ENCODE measurements at regions not wholly inside any gene's neighbourhood (a gene's known extent, or its start where the extent isn't known, plus 50 kb on each side); places are given as distances from the start of the nearest gene placed in this dataset.

DNA sequence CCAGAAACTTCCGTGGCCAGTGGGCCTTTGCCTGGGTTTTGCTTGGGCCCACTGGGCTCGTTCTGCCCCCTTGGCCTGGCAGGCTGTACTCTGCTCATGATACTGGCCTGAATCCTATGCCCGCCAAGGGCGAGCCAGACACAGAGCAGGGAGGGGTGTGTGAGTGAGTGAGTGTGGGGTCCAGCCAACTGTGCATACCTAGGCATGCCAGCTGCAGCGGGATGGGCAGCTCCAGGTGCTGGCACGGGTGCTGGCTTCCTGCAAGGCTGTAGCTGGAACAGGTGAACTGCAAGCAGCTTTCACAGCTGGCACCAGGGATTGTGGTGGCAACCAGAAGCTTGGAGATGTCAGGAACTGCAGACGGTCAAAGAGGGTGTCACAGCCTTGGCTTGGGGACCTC is 1276.4 kb downstream of the SLC16A7 start:
- no peak for DNase-seq (ENCODE audit: low read depth)

- DNase-seq (ENCODE audit: low read depth), result no peak
Measured at GRCh38 chr12:60872850-60873713, 1277.3 kb downstream of the SLC16A7 start.

GRCh38 chr12:60874091-60874490 is 1278.3 kb downstream of the SLC16A7 start:
- no peak for DNase-seq (ENCODE audit: low read depth)

GRCh38 chr12:60920841-60921495 is 1325.1 kb downstream of the SLC16A7 start:
- no peak for DNase-seq (ENCODE audit: low read depth)

- DNase-seq (ENCODE audit: low read depth), result no peak
Measured at GRCh38 chr12:60921541-60921940, 1325.7 kb downstream of the SLC16A7 start.

GRCh38 chr12:60926256-60926655 is 1330.4 kb downstream of the SLC16A7 start:
- no peak for DNase-seq (ENCODE audit: low read depth)

DNA sequence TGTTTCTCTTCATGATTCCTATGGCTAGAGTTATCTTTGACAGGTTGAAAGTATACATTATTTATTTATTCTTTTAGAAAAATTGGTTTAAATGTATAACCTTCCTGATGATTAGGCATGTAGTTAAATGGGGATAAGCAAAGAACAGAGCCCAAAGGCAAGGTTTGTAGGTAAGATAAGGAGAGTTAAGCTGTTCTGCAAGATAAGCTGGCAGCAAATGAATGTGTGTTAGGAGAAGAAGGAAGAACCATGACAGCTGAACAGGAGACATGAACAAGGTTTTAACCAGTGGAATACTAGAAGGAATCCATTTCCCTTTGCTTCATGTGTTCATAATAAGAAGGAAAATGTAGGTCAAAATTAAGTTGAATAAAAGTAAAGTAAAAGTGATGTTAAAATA is 1330.1 kb upstream of the USP15 start:
- DNase-seq (ENCODE audit: low read depth), result no peak

DNA sequence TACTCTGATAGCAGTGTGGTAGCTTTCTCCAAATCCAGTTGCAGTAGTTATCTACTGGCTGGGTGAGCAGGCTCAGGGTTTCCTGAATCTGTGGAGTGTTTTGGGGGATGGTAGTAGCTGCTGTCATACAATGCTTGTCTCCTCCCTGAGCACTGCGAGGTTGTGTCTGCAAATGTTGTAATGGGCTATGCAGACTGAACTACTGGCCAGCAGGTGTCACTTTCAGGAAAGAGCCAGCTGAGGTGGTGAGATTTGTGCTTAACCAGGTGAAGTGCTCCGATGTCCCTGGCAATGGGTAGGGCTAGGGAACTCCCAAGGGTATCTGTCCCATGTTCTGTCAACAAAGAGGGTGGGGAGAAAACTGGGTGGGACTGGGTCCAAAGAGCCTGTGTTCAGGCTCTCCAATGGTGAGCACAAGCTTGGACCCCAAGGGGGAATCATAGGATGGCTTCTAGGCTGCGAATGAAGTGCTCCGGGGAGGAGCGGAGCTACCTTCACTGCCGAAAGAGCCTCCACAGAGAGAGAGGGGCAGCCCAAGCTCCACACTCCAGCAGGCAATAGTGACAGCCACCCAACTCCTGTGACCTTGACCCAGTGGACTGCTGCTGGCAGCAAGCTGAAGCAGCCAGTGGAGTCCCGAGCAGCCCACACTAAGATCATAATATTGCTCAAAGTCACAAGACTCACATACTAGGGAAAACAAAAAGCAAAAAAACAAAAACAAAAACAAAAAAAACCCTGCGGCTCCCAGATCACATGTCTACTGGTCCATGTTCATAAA is 1324.0 kb upstream of the USP15 start:
- DNase-seq (ENCODE audit: low read depth), result no peak

- DNase-seq (ENCODE audit: low read depth), result no peak
Measured at GRCh38 chr12:60947533-60947932, 1312.7 kb upstream of the USP15 start.

DNA sequence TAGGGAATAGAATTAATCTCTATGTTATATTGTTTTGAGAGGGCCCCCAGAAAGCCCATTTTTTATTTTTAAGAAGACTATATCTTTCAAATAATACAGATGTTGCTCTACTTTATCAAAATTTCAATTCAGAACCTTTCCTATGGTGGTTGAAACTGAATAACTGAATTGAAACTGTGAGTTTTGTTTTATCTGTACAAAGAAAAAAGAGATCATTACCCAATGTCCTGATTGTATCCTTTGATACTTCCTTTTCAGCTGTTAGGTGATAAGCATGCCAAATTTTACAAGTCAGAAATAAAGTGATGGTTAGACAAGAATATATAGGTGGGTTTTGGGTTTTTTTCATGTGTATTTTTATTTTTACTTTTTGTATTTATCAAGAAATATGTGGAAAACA is 1293.1 kb upstream of the USP15 start:
- DNase-seq (ENCODE audit: low read depth), result no peak

GRCh38 chr12:60977966-60978365 is 1282.2 kb upstream of the USP15 start:
- DNase-seq (ENCODE audit: low read depth), result no peak

DNA sequence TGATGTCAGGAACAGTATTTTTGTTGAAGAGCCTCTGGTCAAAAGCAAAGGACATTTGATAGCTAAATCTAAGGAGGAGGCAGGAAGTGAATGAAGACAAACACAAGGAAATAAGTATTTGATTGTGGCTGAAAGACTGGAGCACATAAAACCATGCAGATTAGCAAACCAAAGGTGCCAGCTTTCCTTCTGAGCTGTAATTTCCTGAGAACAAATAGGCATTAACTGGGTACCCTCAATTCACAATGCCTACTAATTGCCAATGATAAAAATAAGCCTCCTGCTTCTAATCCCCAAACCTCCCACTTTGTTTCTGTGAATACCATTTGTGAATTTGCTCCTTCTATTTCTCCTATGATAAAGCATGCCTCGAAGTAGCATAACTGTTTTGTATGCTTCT is 1279.6 kb upstream of the USP15 start:
- no peak for DNase-seq (ENCODE audit: low read depth)

GRCh38 chr12:60981473-60981872 is 1278.7 kb upstream of the USP15 start:
- DNase-seq (ENCODE audit: low read depth), result no peak

DNA sequence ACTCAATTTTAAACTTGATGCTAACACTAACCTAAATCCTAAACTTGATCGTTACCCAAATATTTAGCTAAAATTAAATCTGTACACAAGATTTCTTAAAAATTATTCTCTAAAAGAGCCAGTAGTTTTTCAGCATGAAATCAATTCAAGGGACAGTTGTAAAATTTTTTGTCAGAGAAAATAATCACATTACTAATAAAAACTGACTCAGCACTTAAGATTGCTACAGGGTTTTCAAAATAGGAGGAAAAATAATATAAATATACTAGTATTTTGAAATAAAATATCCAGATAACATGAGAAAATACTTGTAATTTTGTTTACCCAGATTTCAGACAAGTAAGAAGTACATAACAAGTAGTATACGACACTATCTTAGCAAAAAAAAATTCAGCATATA is 1268.1 kb upstream of the USP15 start:
- no peak for DNase-seq (ENCODE audit: low read depth)

- no peak for DNase-seq (ENCODE audit: low read depth)
Measured at GRCh38 chr12:60995256-60995825, 1264.9 kb upstream of the USP15 start.

GRCh38 chr12:60997869-60998378 is 1262.3 kb upstream of the USP15 start:
- no peak for DNase-seq (ENCODE audit: low read depth)

DNA sequence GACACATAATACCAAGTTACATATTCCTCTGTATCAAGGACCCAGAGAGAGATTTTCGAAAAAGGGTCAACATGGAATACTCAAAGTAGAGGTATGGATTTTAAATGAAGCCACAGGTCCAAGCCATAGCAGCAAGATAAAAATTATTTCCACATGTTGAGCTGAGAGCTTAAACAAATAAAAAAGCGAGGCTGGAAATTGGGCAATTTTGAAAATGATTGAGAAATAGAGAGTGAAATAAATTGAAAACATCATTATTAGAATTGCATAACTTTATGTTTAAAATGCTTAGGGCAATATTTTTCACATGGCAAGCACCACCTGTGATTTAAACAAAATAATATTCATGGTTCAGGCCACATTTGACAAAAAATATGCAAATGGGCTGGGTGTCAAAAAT is 1251.0 kb upstream of the USP15 start:
- DNase-seq (ENCODE audit: low read depth), result no peak

DNA sequence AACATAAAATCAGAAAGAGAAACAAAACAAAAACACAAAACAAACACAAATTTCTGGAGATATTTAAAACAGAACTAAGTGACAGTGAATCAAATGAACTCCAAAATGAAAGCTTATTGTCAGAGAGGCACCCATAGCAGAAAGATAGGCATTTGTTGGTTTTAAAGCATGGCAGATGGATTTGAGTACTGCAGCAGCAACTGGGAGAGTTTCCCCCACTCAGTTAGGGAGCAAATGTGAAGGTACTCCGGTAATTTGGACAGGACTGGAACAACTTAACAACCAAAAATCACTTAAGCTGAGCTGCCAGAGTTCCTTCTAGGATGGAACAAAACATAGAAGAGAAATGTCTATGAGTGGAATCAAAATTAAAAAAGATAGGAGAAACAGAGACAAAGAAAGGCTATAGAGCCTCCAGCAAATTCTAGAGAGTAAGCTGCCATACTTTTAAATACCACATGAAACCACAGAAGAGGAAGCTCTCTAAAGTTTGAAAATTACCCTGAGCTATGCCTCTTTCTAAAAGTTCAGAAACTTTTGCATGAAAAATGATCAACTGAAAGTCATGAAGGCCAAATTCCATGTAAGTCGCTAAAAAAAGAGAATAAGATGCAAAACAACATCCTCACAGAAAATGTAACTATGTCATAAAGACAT is 1248.3 kb upstream of the USP15 start:
- DNase-seq (ENCODE audit: low read depth), result no peak

DNA sequence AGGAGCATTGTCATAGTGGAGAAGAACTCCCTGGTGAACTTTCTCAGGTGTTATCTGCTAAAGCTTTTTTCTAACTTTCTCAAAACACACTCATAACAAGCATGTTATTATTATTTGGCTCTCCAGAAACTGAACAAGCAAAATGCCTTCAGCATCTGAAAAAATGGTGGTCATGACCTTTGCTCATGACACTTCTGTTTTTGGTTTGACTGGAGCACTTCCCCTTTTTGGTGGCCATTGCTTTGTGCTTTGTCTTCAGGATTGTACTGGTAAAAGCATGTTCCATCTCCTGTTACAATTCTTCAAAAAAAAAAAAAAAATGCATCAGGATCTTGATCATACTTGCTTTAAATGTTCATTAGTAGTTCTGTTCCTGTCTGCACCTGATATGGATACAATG is 1241.6 kb upstream of the USP15 start:
- no peak for DNase-seq (ENCODE audit: low read depth)

DNA sequence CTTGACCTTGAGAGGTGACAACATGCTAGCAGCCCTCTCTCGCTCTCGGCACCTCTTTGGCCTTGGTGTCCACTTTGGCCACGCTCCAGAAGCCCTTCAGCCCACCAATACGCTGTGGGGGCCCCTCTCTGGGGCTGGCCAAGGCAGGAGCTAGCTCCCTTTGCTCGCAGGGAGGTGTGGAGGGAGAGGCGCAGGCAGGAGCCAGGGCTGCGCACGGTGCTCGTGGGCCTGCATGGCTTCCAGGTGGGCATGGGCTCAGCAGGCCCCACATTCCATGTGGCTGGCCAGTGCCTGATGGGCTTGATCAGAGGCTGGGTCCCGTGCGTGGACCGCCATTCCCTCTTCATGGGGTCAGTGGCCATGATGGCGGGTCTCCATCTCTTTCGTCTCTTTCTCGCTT is 1237.0 kb upstream of the USP15 start:
- DNase-seq (ENCODE audit: low read depth), result no peak

DNA sequence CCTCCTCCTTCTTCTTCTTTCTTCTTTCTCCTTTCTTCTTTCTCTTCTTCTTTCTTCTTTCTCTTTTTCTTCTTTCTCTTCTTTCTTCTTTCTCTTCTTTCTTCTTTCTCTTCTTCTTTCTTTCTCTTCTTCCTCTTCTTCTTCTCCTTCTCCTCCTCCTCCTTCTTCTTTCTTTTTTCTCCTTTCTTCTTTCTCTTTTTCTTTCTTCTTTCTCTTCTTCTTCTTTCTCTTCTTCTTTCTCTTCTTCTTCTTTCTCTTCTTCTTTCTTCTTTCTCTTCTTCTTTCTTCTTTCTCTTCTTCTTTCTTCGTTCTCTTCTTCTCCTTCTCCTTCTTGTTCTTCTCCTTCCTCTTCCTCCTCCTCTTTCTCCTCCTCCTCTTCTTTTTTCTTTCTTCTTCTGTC is 1230.7 kb upstream of the USP15 start:
- no peak for DNase-seq (ENCODE audit: low read depth)

DNA sequence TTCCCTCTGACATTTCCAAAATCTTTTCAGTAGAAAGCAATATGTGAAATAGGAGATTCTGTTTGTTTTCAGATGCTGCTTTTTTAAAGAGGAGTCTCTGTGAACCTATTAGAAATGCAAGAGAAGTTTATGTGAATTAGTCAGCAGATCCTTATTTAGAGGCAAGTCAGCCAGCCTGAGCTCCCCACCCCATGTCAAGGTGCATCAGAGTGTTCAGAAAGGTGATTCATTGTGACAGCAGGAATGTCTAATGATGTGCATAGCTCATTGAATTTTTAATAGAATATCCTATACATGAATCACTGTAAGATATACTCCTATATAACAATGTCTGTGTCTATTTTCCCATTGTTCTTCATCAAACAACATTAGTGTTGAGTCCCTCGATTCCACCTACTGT is 1222.4 kb upstream of the USP15 start:
- DNase-seq (ENCODE audit: low read depth), result no peak

Measured in HS-27A (cell line).